ENCODE measurements at regions not wholly inside any gene's neighbourhood (a gene's known extent, or its start where the extent isn't known, plus 50 kb on each side); places are given as distances from the start of the nearest gene placed in this dataset.
"Not testable (repeated sequence)": the region's sequence is repeated elsewhere in the genome, so short reads cannot be mapped to it uniquely, and the experiment has no call there.

- DNase-seq = no peak
Measured at GRCh38 chr1:199815947-199816346, 211.6 kb upstream of the NR5A2 start.

GRCh38 chr1:199817266-199817665, 210.2 kb upstream of the NR5A2 start:
- DNase-seq = no peak

GRCh38 chr1:199821029-199821779, 206.3 kb upstream of the NR5A2 start:
- no peak for DNase-seq

- no peak for DNase-seq
Measured at GRCh38 chr1:199832451-199832850, 195.1 kb upstream of the NR5A2 start.

- DNase-seq = no peak
Measured at GRCh38 chr1:199834711-199835110, 192.8 kb upstream of the NR5A2 start.

GRCh38 chr1:199836430-199836829, 191.1 kb upstream of the NR5A2 start:
- no peak for DNase-seq

- DNase-seq = no peak
Measured at GRCh38 chr1:199837321-199837720, 190.2 kb upstream of the NR5A2 start.

- not testable (repeated sequence) for DNase-seq
Measured at GRCh38 chr1:199839608-199840007, 187.9 kb upstream of the NR5A2 start.

- DNase-seq = not testable (repeated sequence)
Measured at GRCh38 chr1:199843096-199843495, 184.4 kb upstream of the NR5A2 start.

- DNase-seq = no peak
Measured at GRCh38 chr1:199843861-199844260, 183.6 kb upstream of the NR5A2 start.

- no peak for DNase-seq
Measured at GRCh38 chr1:199847021-199847420, 180.5 kb upstream of the NR5A2 start.

- DNase-seq = no peak
Measured at GRCh38 chr1:199851439-199852140, 175.9 kb upstream of the NR5A2 start.

- DNase-seq = no peak
Measured at GRCh38 chr1:199854686-199855321, 172.7 kb upstream of the NR5A2 start.

- no peak for DNase-seq
Measured at GRCh38 chr1:199855580-199855979, 171.9 kb upstream of the NR5A2 start.

GRCh38 chr1:199856216-199856780, 171.2 kb upstream of the NR5A2 start:
- DNase-seq = no peak

- DNase-seq = no peak
Measured at GRCh38 chr1:199857108-199857507, 170.4 kb upstream of the NR5A2 start.

GRCh38 chr1:199857516-199857915, 170.0 kb upstream of the NR5A2 start:
- no peak for DNase-seq

- no peak for DNase-seq
Measured at GRCh38 chr1:199858171-199858570, 169.3 kb upstream of the NR5A2 start.

- no peak for DNase-seq
Measured at GRCh38 chr1:199858856-199859255, 168.7 kb upstream of the NR5A2 start.

- no peak for DNase-seq
Measured at GRCh38 chr1:199859491-199859933, 168.0 kb upstream of the NR5A2 start.

GRCh38 chr1:199861020-199861795, 166.3 kb upstream of the NR5A2 start:
- no peak for DNase-seq

- no peak for DNase-seq
Measured at GRCh38 chr1:199862047-199862446, 165.5 kb upstream of the NR5A2 start.

- no peak for DNase-seq
Measured at GRCh38 chr1:199866210-199866617, 161.3 kb upstream of the NR5A2 start.

All from central memory CD4-positive, alpha-beta T cell (primary cell).